Suprapubic skin (tissue), 4 donors: ENCODE measurements at regions not wholly inside any gene's neighbourhood (a gene's known extent, or its start where the extent isn't known, plus 50 kb on each side); places are given as distances from the start of the nearest gene placed in this dataset.

ENCODE experiments used
- DNase-seq, 2 donors: peaks; one replicate each; pipeline ENCODE4 v3.0.0-alpha.2; 2019; ENCODE audit warnings: low spot score in 2 of 2
- H3K27ac ChIP-seq: fragments of 200-600 bp; sonication (generic); one replicate; pipeline ENCODE4 v1.5.1; 2019
- H3K27me3 ChIP-seq: fragments of 200-600 bp; sonication (generic); one replicate; pipeline ENCODE4 v1.5.1; 2019
- H3K36me3 ChIP-seq: fragments of 200-600 bp; sonication (generic); one replicate; pipeline ENCODE4 v1.5.1; 2019
- H3K4me1 ChIP-seq: fragments of 200-600 bp; sonication (generic); one replicate; pipeline ENCODE4 v1.5.1; 2019
- H3K4me3 ChIP-seq: fragments of 200-600 bp; sonication (generic); one replicate; pipeline ENCODE4 v1.5.1; 2019; ENCODE audit warnings: mild to moderate bottlenecking
- H3K9me3 ChIP-seq: fragments of 200-600 bp; sonication (generic); one replicate; pipeline ENCODE4 v1.5.1; 2019
- CTCF ChIP-seq, 2 donors: fragments of 200-600 bp in 1 of 2; fragments of 450-650 bp in 1 of 2; sonication (generic) in 1 of 2; IDR thresholded peaks; one replicate each; pipeline ENCODE4 v1.5.1; 2016 to 2019; ENCODE audit warnings: antibody characterized with exemption in 2 of 2, mild to moderate bottlenecking in 1 of 2, moderate library complexity in 1 of 2
- EP300 ChIP-seq: sonication (generic); formaldehyde crosslinking; IDR thresholded peaks from one replicate; pipeline ENCODE4 v1.6.1; 2017; ENCODE audit warnings: antibody characterized with exemption
- POLR2A ChIP-seq, 2 donors: fragments of 450-650 bp; IDR thresholded peaks; one replicate each; pipeline ENCODE4 v1.6.1; 2017; ENCODE audit warnings: antibody characterized with exemption in 2 of 2, mild to moderate bottlenecking in 2 of 2, moderate library complexity in 2 of 2
- POLR2AphosphoS5 ChIP-seq, 3 donors: sonication (generic); formaldehyde crosslinking; IDR thresholded peaks; one replicate each; pipeline ENCODE4 v1.6.1; 2017; ENCODE audit warnings: antibody characterized with exemption in 3 of 3
- WGBS: methylation state at CpG from one replicate; pipeline ENCODE4 v1.1.5; 2018; 5-methylcytosine and 5-hydroxymethylcytosine counted together

GRCh38 chr13:67554286-67554685, 324.1 kb upstream of the PCDH9 start:
- no peaks in the 10 kb centered on the region for H3K36me3 ChIP-seq
- no peaks in the 10 kb centered on the region for H3K4me1 ChIP-seq
- no peaks in the 10 kb centered on the region for H3K27me3 ChIP-seq
- no peak for DNase-seq
- H3K27ac ChIP-seq: no peak overlapping the region
- peaks cover 7% of the 10 kb centered on the region for H3K9me3 ChIP-seq
- H3K4me3 ChIP-seq: no peak overlapping the region
- TF ChIP-seq POLR2AphosphoS5 (IDR thresholded peaks at IDR 0.05) (no peak), CTCF (IDR thresholded peaks at IDR 0.05) (no peak), EP300 (no peak), POLR2A (IDR thresholded peaks at IDR 0.05) (no peak)

- WGBS: 90% methylated on average over 4 of the region's 4 CpGs
- H3K4me3 ChIP-seq: no peak overlapping the region
- H3K27me3 ChIP-seq: no peaks in the 10 kb centered on the region
- TF ChIP-seq POLR2AphosphoS5 (IDR thresholded peaks at IDR 0.05) (no peak), POLR2A (IDR thresholded peaks at IDR 0.05) (no peak), EP300 (no peak), CTCF (IDR thresholded peaks at IDR 0.05) (no peak)
- no peak overlapping the region for H3K27ac ChIP-seq
- H3K36me3 ChIP-seq: no peaks in the 10 kb centered on the region
- H3K9me3 ChIP-seq: no peaks in the 10 kb centered on the region
- no peaks in the 10 kb centered on the region for H3K4me1 ChIP-seq
- DNase-seq: no peak
Measured at GRCh38 chr13:67549331-67549730, 319.2 kb upstream of the PCDH9 start.

- Histone ChIP-seq H3K4me1 (no peaks in the 10 kb centered on the region), H3K36me3 (no peaks in the 10 kb centered on the region), H3K9me3 (no peaks in the 10 kb centered on the region), H3K27ac (no peak overlapping the region), H3K27me3 (no peaks in the 10 kb centered on the region), H3K4me3 (no peak overlapping the region)
- WGBS: 36% methylated on average over 1 of the region's 1 CpG
- TF ChIP-seq POLR2A (IDR thresholded peaks at IDR 0.05): no peak
- no peak for TF ChIP-seq POLR2AphosphoS5 (IDR thresholded peaks at IDR 0.05)
- TF ChIP-seq EP300: no peak
- TF ChIP-seq CTCF (IDR thresholded peaks at IDR 0.05): no peak
- DNase-seq: no peak
Measured at GRCh38 chr13:67538906-67539305, 308.8 kb upstream of the PCDH9 start.

- WGBS: 79% methylated on average over 2 of the region's 2 CpGs
- Histone ChIP-seq H3K27me3 (no peaks in the 10 kb centered on the region), H3K4me1 (no peaks in the 10 kb centered on the region), H3K36me3 (no peaks in the 10 kb centered on the region), H3K27ac (no peak overlapping the region), H3K4me3 (no peak overlapping the region), H3K9me3 (no peaks in the 10 kb centered on the region)
- no peak for DNase-seq
- no peak for TF ChIP-seq CTCF (IDR thresholded peaks at IDR 0.05)
- no peak for TF ChIP-seq EP300
- no peak for TF ChIP-seq POLR2AphosphoS5 (IDR thresholded peaks at IDR 0.05)
- no peak for TF ChIP-seq POLR2A (IDR thresholded peaks at IDR 0.05)
Measured at GRCh38 chr13:67520886-67521285, 290.8 kb upstream of the PCDH9 start.

- Histone ChIP-seq H3K9me3 (no peaks in the 10 kb centered on the region), H3K4me1 (no peaks in the 10 kb centered on the region), H3K36me3 (no peaks in the 10 kb centered on the region), H3K4me3 (no peak overlapping the region), H3K27ac (no peak overlapping the region), H3K27me3 (no peaks in the 10 kb centered on the region)
- no peak for DNase-seq
- WGBS: 50% methylated on average over 1 of the region's 1 CpG
- TF ChIP-seq CTCF (IDR thresholded peaks at IDR 0.05): no peak
Measured at GRCh38 chr13:67519356-67519755, 289.2 kb upstream of the PCDH9 start.
